ENCODE measurements at regions not wholly inside any gene's neighbourhood (a gene's known extent, or its start where the extent isn't known, plus 50 kb on each side); places are given as distances from the start of the nearest gene placed in this dataset.
"Not testable (repeated sequence)": the region's sequence is repeated elsewhere in the genome, so short reads cannot be mapped to it uniquely, and the experiment has no call there.

DNA sequence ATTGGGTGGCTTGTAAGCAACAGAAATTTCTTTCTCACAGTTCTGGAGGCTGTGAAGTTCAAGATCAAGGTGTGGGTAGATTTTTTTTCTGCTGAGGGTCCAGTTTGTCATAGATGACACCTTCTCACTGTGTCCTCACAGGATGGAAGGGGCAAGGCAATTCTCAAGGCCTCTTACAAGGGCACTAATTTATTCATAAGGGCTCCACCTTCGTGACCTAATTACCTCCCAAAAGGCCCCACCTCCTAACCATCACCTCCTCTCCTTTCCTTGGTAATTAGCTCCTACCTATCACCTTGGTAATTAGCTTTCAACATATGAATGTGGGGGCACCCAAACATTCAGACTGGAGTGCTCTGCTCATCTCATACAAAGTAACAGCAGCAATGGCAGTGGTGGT lies 92.3 kb upstream of the CD44 start:
- no peak for DNase-seq (ENCODE audit: low spot score)

DNA sequence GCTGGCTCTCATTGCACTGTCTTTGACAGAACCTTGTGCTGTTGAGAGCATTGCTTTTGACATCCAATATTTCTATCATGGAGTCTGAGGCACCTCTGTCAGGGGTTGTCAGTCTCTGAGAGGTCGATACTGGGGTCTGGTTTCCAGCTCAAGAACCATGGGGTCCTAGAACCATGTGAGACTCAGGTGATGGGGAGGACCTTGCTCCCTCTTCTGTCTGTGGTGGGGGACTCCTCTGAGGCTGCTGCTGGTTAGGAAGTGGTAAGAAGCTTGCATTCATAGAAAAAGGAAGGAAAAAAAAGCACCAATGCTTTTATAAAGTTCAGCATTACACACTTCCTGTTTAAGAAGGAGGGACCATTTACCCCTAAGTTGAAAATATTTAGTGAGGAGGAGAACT lies 91.8 kb upstream of the CD44 start:
- DNase-seq (ENCODE audit: low spot score): no peak

DNA sequence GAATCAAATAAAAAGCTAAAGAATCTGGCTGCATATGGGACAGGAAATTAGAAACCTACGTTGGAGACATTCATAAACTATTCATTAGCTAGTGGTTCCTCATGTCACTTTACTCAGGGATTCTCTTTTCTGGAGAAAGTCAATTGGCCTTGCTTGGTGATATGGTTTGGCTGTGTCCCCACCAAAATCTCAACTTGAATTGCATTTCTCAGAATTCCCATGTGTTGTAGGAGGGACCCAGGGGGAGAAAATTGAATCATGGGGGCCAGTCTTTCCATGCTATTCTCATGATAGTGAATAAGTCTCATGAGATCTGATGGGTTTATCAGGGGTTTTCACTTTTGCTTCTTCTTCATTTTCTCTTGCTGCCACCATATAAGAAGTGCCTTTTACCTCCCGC lies 91.2 kb upstream of the CD44 start:
- DNase-seq (ENCODE audit: low spot score): no peak

DNA sequence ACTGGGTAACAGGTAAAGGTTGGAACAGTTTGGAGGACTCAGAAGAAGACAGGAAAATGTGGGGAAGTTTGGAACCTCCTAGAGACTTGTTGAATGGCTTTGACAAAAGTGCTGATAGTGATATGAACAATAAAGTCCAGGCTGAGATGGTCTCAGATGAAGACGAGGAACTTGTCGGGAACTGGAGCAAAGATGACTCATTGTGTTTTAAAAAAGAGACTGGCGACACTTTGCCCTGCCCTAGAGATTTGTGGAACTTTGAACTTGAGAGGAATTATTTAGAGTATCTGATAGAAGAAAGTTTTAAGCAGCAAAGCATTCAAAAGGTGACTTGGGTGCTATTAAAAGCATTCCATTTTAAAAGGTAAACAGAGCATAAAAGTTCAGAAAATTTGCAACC lies 90.6 kb upstream of the CD44 start:
- not testable (repeated sequence) for DNase-seq (ENCODE audit: low spot score)

DNA sequence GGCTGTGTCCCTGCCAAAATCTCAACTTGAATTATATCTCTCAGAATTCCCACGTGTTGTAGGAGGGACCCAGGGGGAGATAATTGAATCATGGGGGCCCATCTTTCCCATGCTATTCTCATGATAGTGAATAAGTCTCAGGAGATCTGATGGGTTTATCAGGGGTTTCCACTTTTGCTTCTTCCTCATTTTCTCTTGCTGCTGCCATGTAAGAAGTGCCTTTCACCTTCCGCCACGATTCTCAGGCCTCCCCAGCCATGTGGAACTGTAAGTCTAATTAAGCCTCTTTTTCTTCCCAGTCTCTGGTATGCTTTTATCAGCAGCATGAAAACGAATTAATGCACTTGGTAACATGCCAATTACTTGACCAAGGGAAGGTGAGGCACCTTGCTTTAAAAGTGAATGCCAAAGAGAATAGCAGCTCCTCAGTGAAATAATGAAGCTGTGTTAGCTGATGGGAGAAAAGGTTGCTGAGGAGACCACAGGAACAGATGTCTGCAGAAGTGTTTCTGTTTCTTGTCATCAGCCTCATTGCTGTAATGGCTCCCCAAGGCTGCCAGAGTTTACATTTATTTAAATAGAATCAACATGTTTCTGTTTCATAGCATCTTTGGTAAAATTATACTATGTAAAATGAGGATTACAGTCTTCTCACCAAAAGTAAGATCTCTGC lies 89.0 kb upstream of the CD44 start:
- DNase-seq (ENCODE audit: low spot score): no peak

DNA sequence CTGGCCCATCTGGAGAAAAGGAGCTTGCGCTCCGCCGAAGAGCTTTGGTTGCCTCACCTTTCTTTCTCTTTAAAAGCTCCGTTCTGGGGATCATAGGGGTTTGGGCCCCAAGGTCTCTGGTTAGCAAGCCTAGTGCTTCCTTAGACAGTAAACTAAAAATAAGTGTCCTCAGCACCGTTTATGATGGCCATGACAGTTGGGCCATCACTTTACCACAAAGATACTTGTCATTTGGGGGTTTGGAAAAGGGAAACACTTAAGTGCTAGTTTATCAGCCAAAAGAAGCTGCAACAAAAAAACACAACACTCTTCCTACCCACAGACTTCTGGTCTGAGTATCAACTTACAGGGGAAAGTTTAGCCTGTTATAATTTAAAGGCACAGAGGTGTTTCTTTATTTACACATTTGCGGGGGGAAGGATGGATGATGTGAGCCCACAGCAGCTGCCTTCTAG lies 88.4 kb upstream of the CD44 start:
- DNase-seq (ENCODE audit: low spot score): no peak

DNA sequence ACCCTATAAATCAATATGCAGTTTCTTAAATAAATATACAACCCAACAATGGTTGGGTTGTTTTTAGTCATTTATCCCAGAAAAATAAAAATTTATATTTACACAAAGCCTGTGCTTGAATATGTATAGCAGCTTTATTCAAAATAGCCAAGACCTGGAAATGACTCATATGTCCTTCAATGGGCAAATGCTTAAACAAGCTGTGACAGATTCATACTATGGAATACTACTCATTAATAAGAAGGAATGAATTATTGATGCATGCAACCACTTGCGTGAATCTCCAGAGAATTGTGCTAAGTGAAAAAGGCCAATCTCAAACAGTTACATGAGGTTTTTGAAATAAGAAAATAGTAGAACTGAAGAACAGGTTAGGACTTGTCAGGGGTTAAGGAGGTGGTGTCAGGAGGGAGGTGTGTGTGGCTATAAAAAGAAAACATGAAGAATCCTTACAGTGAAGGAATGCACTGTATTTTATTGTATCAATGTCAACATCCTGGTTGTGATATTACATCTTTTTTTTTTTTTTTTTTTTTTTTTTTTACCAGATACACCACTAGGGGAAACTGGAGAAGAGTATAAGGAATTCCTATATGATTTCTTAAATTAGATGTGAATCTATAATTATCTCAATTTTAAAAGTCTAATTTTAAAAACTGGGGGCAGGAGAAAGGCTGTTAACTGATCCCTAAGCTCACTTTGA lies 82.4 kb upstream of the CD44 start:
- DNase-seq (ENCODE audit: low spot score): no peak

DNA sequence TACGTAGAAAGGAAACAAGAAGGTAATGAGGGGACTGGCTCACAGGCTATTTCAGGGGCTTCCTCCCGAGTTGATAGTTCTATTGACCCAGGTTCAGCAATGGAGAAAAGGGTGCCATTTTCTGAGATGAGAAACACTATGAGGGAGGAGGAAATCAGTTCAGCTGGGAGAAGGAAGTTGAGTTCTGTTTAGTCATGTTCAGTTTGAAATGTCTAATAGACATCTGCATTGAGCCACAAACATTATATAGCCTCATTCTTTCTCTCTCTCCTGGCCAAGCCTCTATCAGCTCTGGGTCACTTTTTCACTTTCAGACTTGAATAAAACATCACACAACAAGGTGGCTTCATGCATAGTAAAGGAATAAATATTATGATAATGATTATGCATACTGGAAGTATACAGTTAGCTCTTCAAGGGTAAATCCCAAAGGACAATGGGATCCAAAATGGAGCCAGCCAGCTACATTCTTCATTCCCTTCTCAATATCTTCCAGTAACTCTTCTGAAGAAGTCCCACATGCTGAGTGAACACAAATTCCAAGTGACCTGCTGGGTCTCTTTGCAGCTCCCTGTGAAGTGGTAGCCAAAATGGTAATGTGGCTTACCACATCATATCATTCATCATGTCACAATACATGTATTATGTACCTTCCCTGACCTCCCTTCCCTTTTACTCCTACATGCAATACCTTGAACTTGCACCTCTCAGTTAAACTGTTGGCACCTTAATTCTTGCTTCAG lies 80.9 kb upstream of the CD44 start:
- no peak for DNase-seq (ENCODE audit: low spot score)

DNA sequence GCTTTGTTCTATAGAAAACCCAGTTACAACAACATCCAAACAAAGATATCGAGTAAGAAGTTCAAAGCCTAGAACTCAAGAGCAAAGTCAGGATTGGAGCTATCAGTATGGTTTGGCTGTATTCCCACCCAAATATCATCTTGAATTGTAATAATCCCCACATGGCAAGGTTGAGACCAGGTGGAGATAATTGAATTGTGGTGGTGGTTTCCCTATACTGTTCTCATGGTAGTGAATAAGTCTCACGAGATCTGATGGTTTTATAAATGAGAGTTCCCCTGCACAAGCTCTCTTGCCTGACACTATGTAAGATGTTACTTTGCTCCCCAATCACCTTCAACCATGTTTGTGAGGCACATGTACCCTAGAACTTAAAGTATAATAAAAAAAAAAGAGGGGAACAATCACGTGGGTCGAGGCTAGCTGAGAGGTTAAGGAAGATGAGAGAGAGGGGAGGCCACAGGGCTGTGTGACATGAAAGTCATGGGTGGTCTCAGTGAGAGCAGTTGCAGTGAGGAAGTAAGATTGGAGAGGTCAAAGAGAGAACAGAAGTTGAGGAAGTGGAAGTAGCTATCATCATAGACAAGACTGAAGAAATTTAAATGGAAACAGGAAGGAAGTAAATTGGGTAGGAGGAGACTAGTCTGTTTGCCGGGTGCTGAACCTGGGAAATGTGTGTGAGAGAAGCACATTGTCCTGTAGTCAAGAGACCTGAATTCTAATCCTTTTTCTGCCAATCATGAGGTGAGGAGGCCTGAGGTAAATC lies 80.1 kb upstream of the CD44 start:
- no peak for DNase-seq (ENCODE audit: low spot score)

DNA sequence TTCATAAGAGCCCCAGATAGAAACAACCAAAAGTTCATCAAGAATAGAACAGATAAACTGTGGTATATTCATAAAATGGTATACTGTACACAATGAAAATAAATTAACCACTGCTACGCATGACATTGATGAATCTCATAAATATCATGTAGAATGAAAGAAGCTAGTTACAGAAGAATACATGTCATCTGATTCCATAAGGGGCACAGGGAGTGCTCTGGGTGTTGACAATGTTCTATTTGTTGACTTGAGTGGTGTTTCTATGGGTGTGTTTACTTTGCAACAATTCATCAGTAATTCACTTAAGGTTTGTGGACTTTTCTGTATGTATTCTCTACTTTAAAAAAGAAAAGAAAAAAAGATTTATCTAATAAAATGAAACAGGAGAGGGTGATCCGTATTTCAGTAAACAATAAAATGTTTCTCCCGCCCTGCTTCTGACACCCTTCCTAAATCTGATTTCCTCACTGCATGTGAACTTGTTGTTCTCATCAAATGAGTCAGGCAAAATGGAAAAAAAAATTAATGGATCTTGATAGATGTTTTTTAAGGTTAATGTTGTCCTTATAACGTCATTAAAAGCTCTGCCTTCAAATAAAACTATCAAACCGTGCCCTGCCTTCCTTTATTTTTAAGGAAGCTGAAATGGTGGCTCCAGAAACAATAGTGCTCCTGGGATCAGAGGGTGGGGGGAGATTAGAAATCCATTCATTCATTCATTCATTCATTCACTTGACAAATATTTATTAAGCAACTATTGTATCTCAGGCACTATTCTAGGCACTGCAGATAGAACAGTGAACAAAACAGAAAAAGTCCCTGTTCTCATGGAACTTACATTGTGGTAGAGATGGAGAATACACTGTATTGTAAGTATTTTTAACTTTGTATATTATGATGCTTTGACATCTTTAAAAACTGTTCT lies 77.2 kb upstream of the CD44 start:
- no peak for DNase-seq (ENCODE audit: low spot score)

DNA sequence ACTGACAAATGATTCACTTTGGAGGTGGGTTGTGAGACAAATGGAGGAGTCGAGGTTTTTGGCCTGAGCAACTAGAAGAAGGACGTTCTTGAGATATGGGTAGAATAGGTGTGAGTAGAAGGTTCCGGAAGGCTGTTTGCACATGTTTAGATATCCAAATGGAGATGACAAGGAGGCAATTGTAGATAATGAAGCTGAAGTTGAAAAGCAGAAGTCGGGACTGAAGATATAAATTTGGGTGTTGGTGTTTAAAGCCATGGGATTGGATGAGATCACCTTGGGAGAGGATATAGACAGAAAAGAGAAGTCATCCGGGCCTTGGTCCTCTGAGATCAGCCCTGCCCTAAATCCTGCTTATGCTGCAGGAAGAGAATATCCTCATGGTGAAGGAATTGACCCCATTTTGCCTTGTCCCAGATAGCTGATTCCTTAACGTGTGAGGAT lies 75.5 kb upstream of the CD44 start:
- no peak for DNase-seq (ENCODE audit: low spot score)

DNA sequence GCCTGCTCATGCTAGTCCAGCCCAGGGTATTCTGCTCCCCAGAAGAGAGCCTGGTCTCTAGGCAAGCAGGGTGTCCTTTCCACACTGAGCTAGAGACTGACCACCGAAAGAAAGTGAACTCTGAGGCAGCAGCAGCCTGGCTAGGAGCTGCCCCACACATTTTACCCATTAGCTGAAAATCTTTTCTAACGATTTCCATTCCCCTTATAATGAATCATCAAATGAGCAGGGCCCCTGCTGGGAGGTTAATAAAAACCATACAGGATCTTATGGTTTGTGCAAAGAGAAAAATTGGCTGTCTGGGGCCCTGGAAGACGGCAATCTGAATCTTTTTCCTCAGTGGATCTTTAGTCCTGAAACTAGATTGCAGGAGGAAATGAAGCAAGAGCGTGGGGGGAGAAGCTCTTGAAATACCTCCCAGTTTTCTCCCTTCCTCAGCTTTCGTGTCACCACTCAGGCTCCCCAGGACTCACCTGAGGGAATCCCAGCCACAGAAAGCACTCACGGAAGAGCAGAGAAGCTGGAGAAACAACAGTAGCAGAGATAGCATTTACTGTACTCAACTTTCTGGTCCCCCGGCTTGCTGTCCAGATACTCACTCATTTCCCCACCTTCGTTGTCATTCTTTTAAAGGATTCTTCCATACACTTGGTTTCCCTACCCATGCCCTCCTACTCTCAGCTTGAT lies 74.7 kb upstream of the CD44 start:
- no peak for DNase-seq (ENCODE audit: low spot score)

DNA sequence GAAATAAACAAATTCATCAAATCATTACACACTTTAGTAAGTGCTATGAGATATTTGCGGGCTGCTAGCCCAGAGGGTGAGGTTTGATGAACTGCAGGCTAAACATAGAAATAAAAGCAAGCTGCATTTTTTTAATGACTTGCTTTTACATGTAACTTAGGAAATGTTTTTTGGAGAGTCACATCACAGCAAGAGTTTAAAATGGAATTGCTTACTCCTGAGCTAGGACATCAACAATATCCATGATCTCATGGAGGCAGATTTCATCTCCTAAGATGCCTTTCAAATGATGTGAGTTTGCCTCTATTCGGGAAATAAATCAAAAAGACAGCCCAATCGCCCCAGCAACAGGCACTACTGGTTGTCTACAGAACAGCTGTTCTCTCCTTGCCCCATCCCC lies 73.4 kb upstream of the CD44 start:
- DNase-seq (ENCODE audit: low spot score): no peak

DNA sequence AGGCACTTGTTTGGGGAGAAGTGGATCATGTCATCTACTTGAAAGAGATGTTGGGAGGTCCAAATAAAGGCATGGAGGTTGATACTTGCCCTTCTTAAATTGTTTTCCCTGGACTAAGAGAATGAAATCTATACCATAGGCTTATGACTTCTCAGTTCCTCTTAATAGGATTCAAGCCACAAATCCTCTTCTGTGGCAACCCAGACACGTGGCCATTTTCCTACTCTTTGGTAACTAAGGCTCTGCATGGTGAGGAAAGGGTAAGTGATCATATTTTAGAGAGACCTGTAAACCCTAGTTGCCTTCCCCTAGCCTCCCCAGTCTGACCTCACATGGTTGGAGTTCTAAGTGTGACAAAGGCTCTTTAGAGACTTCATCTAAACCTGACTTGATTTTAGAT lies 72.9 kb upstream of the CD44 start:
- no peak for DNase-seq (ENCODE audit: low spot score)

DNA sequence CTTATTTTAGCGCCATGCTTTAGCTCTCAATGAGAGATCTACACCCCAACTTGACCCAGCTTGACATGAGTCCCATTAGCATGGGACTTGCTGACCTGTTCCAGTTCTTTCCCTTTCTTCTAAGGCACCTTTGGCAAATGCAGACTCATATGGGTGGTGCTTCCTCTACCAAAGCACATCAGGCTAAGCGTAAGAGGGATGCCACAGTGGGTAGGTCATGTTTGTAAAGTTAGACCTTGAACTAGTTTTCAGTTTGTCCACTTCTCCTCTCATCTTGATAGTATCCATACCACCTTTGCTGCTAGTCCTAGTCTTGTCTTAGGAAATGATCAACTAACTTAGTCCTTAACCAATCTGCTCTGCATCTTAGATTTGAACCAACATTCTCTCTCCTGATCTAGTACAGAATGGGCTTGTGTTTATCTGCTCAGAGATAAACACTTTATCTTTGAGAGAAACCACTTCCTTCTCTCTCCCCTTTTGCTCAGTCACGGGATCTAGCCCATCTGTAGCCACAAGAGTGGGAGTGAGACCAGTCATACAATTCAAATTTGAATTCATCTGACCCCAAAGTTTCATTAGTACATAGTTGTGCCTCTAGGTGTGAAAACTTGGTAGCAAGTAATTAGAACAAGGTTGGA lies 72.1 kb upstream of the CD44 start:
- DNase-seq (ENCODE audit: low spot score): no peak

DNA sequence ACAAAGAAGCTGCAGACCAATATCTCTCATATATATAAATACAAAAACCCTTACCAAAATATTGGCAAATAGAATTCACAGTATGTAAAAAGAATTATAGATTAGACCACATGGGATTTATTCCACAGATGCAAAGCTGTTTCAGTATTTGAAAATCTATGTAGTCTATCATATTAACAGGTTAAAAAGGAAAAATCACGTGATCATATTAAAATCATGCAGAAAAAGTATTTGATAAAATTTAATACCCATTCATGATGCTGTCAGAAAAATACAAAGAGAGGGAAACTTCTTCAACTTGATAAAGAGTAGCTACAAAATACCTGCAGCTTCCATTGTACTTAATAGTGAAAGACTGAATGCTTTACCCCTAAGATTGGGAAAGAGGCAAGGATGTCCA lies 67.2 kb upstream of the CD44 start:
- no peak for DNase-seq (ENCODE audit: low spot score)

DNA sequence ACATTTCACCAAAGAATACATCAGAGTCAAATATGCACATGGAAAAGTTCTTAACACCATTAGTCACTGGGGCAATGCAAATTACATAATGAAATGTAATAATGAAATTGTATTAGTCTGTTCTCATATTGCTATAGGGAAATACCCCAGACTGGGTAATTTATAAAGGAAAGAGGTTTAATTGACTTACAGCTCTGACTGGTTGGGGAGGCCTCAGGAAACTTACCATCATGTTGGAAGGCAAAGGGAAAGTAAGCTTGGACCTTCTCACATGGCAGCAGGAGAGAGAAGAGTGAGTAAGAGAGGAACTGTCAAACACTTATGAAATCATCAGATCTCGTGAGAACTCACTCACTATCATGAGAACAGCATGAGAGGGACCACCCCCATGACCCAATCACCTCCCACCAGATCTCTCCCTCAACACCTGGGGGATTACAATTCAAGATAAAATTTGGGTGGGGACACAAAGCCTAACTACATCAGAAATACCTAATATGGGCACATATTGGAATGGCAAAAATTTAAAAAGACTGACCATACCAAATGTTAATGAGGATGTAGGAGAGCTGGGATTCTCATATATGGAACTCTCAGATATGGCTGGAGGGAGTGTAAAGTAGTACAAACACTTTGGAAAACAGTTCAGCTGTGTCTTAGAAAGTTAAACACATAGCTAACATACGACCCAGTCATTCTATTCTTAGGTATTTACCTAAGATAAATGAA lies 65.1 kb upstream of the CD44 start:
- DNase-seq (ENCODE audit: low spot score): no peak

DNA sequence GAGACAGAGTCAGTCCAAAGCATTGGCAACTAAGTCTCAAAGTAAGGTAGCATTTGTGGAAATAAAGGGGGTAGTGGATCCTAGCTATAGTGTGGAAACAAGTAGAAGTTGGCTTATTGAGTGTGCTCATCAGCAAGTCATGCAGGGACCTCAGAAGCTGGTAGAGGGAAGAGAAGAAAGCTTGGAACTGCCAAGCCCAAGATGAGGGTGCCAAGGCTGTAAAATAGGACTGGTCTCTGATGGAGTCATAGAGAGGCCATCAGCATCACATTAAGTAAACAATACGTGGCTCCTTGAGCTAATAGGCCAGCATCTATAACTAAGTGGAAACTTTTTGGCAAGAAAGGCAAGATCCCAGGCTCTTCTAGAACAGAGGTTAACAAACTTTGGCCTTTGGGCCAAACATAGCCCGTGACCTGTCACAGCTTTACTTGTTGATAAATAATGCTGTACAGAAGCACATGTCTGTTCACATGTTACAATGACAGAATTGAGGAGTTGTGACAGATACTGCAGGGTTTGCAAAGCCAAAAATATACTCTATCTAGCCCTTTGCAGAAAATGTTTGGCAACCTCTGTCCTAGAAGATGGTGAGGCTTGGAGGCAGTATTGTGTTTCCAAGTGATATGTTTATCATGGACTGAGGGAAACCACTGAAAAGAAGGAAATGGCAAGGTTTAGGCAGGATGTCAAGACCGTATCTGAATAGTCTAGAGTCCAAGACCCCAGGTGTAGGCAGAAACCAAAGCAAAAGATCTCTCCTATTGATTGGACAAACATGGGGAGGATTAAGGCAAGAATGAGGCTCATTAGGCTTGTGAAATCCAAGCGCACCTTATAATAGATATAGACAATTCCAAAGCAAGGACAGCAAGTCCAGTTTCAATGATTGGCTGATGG lies 62.5 kb upstream of the CD44 start:
- DNase-seq (ENCODE audit: low spot score): no peak
